ENCODE measurements at regions not wholly inside any gene's neighbourhood (a gene's known extent, or its start where the extent isn't known, plus 50 kb on each side); places are given as distances from the start of the nearest gene placed in this dataset.

DNA sequence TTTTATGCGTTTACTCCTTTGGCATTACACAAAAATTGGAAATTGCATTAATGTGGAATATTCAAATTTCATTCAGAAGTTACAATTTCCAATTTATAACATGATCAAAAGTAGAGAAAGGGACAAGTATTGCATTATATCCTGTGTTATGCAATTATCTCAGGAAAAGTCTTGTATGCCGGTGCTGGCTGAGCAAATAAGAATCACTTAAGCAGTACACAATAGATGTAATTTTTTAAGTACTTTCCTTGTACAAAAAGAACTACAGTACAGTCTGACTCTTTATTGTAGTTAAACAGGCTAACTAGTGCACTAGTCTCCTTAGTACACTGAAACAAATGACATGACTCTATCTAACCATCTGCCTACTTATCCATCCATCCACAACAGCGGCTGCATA, 493.2 kb upstream of the KCNMB2 start:
- TF ChIP-seq POLR2A (IDR thresholded peaks at IDR 0.05) (no peak), CTCF (IDR thresholded peaks at IDR 0.05) (no peak)

Data from adrenal gland (tissue), 5 donors.